NCI-H1048 (cell line): ENCODE measurements at regions not wholly inside any gene's neighbourhood (a gene's known extent, or its start where the extent isn't known, plus 50 kb on each side); places are given as distances from the start of the nearest gene placed in this dataset.
"Not testable (repeated sequence)": the region's sequence is repeated elsewhere in the genome, so short reads cannot be mapped to it uniquely, and the experiment has no call there.

Experiments used
- DNase-seq: peaks from one replicate; lab custom pipeline; 2025; lab: John Stamatoyannopoulos, UW

DNA sequence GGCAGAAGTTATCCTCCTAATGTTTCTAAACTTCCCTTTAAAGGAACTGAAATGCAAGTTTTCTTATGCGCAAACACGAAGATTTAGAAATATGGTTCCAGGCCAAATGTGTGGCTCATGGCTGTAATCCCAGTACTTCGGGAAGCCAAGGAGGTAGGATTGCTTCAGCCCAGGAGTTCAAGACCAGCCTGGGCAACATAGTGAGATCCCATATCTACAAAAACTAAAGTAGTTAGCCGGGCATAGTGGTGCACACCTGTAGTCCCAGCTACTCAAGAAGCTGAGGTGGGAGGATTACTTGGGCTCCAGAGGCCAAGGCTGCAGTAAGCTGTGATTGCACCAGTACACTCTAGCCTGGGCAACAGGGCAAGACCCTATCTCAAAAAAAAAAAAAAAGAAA lies 95.8 kb upstream of the SCAF8 start:
- no peak for DNase-seq

DNA sequence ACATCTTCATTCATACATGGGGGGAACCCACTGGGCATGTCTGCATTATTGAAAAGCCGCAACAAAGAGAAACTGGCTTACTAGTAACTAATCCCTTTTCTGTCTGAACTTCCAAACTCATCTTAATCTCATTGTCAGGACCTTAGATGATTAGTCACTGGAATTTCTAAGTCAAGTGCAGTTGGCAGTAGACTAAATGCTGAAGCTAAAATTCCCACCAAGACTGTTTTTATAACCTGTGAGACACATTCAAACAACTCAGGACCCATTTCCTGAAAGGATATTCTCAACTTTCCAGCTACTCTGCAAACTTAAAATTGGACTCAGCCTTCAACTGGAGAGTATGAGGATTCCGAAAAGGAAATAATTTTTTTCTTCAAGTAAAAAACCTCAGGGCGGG lies 94.8 kb upstream of the SCAF8 start:
- DNase-seq, result no peak

DNA sequence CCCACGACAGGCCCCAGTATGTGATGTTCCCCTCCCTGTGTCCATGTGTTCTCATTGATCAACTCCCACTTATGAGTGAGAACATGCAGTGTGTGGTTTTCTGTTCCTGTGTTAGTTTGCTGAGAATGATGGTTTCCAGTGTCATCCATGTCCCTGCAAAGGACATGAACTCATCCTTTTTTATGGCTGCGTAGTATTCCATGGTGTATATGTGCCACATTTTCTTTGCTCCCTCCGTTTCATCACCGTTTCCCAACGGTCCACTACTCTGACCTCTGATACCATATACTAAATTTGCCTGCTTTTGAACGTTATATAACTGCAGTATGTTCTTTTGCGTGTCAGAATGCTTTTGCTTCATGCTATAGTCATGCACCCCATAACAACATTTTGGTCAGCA lies 94.0 kb upstream of the SCAF8 start:
- not testable (repeated sequence) for DNase-seq

DNA sequence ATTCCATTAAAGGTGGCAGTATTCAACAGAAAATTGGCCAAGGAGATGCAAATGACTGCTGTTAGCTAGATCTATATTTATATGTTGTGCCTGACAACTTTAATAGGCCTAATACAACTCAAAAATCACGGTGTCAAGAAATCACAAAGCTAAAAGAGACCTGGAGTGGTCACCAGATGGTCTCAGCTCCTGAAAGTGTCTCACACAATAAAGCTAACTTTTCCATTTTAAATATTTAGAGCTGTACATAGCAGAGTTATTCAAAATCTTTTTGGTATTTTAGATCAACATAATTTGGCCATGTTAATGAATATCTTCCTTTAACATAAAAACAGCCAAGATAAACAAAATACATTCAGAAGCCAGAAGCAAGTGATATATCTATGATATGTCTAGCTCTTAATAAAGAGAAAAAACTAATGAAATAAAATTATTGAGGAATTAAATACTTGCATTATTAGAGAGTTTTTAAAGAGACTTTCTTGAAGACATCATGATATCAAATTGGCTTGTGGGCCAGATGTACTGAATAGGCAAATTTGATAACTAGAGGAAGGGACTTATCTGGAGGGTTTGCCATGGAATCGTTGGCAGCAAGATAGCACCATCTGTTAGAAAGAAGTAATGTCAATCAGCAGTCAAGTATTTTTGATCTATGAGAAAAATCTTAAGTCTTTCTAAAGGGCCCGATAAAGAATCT lies 84.9 kb upstream of the SCAF8 start:
- no peak for DNase-seq

DNA sequence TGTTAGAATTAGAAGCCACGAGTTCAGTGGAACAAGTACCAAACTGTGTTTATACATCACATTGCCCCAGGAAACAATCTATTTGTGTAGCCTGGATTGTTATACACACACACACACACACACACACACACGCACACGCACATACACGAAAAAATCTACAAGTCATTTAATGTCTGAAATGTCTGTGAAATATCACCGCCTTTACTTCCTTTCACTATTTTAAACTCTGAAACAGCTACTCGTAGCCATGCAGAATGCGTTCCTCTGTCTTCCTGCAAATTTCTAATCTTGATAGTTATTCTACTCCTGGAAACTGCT lies 84.4 kb upstream of the SCAF8 start:
- DNase-seq, result no peak

DNA sequence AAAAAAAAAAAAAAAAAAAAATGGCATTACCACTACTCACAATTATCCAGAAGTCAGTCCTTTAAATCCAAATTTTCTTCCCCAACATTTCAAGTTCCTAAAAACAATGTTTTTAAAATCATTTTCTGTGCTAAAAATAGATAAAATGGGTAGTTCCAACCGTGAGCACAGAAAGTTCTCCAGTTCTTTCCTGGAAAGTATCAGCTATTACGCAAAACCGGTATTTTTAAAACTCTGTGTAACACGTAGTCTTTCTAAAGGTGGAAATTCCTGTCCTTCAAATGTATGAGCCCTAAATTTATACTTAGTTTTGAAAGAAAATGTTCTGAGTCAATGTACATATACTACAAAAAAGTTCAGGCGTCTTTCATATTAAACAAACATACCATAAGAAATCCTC lies 83.5 kb upstream of the SCAF8 start:
- no peak for DNase-seq

DNA sequence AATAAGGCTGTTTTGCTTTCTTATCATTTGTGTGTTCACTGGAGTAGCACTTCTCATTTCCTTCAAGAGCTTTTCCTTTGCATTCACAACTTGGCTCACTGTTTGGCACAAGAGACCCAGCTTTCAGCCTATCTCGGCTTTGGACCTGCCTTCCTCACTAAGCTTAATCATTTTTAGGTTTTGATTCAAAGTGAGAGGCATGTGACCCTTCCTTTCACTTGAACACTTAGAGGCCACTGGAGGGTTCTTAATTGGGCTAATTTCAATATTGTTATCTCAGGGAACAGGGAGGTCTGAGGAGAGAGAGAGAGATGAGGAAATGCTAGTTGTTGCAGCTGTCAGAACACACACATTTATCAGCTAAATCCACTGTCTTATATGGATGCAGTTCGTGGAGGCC lies 82.9 kb upstream of the SCAF8 start:
- DNase-seq, result no peak

DNA sequence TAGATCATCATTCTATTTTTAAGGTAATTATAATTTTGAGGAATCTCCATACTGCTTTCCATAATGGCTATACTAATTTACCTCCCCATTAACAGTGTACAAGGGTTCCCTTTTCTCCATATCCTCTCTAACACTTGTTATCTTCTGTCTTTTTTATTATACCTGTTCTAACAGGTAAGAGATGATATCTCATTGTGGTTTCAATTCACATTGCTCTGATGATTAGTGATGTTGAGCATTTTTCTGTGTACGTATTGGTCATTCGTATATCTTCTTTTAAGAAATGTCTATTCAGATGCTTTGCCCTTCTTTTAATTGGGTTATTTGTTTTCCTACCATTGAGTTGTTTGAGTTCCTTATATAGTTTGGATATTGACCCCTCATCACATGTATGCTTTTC lies 81.6 kb upstream of the SCAF8 start:
- DNase-seq, result no peak

DNA sequence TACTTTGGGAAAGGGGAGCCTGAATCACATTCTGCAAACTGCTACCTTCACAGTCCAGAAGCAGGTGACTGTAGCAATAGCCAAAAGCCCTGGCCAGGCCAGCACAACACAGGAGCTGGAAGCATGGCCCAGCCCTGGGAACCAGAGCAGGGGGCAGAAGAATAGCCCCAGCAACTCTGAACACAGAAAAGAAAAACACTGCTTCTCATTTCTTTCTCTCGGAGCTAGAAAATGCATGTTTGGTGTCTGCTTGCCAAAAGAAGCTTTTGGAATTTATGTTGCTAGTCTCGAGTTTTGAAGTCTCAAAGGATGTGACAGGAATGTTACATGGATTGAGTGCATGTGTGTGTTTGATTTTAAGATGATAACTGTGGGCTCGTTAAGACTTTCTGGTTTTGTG lies 79.8 kb upstream of the SCAF8 start:
- no peak for DNase-seq

DNA sequence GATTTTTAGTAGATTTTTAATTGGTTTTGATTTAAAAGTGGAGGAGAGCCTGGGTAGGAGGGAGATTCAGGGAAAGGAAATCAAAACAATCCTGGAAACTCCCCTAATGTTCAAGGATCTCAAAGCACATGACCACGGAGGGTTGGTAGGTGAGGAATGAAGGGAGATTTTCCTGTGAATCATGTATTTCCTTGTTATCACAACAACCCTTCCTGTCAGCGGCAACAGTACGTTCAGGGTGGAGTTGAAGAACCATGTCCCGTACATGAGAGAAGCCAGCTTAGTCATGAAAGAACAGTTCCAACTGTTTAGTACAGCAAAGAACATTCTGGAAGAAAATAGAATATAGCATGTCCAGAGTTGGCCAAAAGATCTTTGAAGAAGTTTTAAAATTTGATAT lies 79.4 kb upstream of the SCAF8 start:
- DNase-seq, result no peak

DNA sequence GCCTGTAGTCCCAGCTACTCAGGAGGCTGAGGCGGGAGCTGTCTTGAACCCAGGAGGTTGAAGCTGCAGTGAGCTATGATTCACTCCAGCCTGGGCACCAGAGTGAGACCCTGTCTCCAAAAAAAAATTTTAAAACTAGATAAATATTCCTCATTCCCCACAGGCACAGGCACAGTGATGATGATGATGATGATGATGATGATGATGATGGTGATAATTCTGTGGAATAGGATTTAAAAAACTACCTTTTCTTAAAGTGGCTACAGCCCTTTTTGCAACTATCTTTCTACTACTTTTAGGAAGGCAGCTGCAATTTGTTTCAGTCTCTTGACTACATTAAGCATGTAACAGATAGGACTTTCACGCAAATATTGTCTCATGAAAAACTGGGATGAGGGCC lies 76.6 kb upstream of the SCAF8 start:
- DNase-seq, result no peak

DNA sequence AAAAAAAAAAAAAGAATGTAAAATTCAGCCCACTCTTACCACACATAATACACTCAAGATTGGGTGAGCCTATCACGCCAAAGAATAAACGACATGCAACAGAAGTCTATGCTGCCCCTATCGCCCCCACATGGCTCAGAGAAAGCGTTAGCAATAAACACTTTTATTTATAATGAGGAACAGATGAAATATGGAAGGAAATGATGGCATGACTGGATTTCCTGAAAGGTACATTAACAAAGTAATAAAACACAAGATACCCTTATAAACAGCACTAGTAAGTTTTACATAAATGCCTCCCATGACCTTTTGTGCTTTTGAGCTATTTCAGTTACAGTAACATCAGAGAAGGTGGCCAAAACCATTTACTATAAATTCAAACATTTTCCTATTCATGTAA lies 71.4 kb upstream of the SCAF8 start:
- DNase-seq, result no peak

DNA sequence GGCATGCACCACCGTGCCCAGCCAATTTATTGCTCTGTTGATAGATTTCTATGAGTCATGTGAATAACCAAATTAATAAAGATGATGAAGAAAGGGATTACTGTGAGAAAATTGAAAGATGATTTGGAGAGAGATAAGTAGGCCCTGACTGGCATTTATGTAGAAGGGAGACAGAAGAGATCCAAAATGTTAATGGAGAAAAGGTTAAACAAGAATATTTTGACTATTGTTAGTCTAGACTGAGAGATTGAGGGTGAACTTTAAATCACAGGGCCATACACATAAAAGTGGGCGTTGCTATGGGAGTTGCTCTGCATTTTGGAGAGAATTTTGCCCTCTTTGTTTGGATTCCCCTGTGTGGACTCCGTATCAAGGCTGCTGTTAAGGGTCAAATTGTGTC lies 68.9 kb upstream of the SCAF8 start:
- DNase-seq, result no peak

DNA sequence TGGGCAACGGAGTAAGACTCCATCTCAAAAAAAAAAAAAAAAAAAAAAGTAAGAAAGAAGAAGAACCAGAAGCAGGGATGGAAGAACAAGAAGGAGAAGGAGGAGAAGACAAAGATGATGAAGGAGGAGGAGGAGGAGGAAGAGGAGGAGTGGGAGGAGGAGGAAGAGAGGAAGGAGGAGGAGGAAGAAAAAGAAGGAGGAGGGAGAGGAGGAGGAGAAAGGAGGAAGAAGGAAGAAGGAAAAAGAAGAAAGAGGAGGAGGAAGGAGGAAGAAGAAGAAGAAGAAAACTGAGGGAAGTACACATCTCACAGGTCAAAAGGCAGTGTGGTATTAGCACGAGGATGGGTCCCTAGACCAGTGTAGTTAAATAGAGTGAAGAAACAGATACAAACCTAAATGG lies 65.1 kb upstream of the SCAF8 start:
- DNase-seq, result no peak

DNA sequence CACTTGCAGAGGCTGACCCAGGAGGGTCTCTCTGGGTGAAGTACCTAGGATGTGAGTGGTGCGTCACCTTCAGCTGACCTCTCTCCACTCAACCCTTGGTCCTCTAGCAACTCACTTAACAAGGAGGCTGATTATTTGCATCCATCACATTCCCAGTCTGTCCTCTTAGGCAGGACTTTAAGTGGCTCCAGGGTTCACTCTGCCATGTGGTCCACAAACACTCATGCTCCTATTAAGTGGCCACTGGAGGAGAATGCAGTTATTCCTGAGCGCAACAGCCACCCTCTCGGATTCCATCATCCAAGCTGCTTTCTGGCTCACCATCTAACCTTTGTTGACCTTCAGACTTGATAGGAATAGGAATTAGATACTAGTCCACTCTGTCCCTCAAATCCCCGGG lies 61.1 kb upstream of the SCAF8 start:
- DNase-seq, result no peak

DNA sequence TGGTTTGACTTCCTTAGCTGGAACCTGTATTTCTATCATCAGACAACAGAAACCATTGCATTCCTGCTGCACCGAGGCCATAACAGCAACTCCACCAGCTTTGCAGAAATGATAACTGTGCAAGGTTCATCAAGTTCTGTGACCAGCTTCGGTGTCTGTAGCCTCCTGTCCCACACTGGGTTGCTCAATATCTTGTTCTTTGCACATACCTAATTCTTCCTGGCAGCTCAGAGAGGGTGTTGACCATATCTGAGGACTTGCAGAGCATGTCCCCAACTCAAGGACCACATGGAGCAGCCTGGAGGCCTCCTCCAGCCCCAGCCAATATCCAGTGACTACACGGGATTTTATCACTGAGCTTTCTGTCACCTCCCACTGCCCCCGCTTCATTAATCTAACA lies 59.3 kb upstream of the SCAF8 start:
- DNase-seq, result no peak

DNA sequence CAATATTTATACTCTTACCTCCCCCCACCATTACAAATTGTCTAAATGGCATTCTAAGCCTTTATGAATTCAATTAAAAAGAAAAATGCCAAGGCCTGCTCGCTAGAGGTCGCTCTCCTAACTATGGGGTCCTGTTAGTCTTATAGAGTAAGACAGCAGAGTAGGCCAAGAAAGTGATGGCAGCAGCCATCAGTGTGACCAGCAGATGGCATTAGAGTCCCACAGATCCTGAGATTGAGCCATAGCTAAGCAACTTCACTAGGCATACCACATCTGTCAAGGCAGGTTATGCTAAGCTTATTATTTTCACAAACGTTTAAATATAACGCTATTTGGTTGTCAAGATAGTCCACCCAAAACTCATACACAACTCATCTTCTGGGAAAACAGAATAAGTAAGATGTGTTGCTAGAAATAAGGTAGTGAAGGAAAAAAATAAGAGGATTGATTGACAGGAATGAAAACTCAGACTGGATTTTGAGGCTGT lies 57.6 kb upstream of the SCAF8 start:
- peak; percentile 74 for DNase-seq

DNA sequence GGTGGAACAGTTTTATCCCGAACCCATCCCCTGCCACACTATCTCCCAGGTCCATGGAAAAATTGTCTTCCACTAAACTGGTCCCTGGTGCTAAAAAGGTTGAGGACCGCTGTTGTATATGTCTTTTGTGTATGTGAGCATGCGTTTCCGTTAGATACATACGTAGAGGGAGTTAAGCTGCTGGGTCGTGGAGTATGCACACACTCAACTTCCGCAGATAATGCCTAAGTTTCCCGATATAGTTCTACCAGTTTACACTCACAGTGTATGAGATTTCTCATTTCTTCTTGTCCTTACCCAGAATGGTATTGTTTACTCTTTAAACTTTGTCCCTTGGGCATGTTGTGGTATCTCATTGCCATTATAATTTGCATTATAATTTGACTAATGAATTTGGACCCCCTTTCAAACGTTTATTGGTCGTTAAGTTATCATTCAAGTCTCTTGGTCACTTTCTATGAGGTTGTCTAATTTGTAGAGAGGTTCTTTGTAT lies 50.5 kb upstream of the SCAF8 start:
- DNase-seq, result no peak
